GM23338 (cell line): ENCODE measurements at regions not wholly inside any gene's neighbourhood (a gene's known extent, or its start where the extent isn't known, plus 50 kb on each side); places are given as distances from the start of the nearest gene placed in this dataset.

Source experiments
- ATAC-seq: fragments of 200-7000 bp; cut with Tn5 transposase; 3 replicates; pipeline ENCODE4 v1.9.1; 2020
- DNase-seq: peaks from one replicate; pipeline ENCODE4 v3.0.0-alpha.2; 2015; ENCODE audit warnings: low spot score
- H2AFZ ChIP-seq: fragments of 200-600 bp; sonication (generic); 2 replicates; pipeline ENCODE4 v1.8.0; 2016; ENCODE audit warnings: antibody characterized with exemption, mild to moderate bottlenecking, moderate library complexity
- H3F3A ChIP-seq: fragments of 200-600 bp; sonication (generic); replicated peaks from 2 replicates; pipeline ENCODE4 v1.8.0; 2017; ENCODE audit warnings: antibody characterized with exemption, mixed run types, low read depth
- H3K27ac ChIP-seq: fragments of 200-600 bp; sonication (generic); 2 replicates; pipeline ENCODE4 v1.6.1; 2016; ENCODE audit warnings: low read depth
- H3K27me3 ChIP-seq: fragments of 200-600 bp; sonication (generic); 2 replicates; pipeline ENCODE4 v1.8.0; 2016; ENCODE audit warnings: mild to moderate bottlenecking, mixed run types, moderate library complexity; ENCODE audit not compliant: insufficient read depth
- H3K36me3 ChIP-seq: fragments of 200-600 bp; sonication (generic); 2 replicates; pipeline ENCODE4 v1.8.0; 2016; ENCODE audit warnings: mild to moderate bottlenecking; ENCODE audit not compliant: insufficient read depth
- H3K4me1 ChIP-seq: fragments of 200-600 bp; sonication (generic); 2 replicates; pipeline ENCODE4 v1.8.0; 2016; ENCODE audit warnings: mild to moderate bottlenecking, moderate library complexity; ENCODE audit not compliant: insufficient read depth
- H3K4me2 ChIP-seq: fragments of 200-600 bp; sonication (generic); 2 replicates; pipeline ENCODE4 v1.7.1; 2017; ENCODE audit warnings: mixed run types
- H3K4me3 ChIP-seq: fragments of 200-600 bp; sonication (generic); 2 replicates; pipeline ENCODE4 v1.6.1; 2016; ENCODE audit warnings: mixed run types
- H3K79me2 ChIP-seq: fragments of 200-600 bp; sonication (generic); replicated peaks from 2 replicates; pipeline ENCODE4 v1.8.0; 2017; ENCODE audit warnings: mild to moderate bottlenecking; ENCODE audit not compliant: insufficient read depth
- H3K9me2 ChIP-seq: fragments of 200-600 bp; sonication (generic); 2 replicates; pipeline ENCODE4 v1.8.0; 2017; ENCODE audit not compliant: insufficient read depth
- H4K20me1 ChIP-seq: fragments of 200-600 bp; sonication (generic); replicated peaks from 2 replicates; pipeline ENCODE4 v1.8.0; 2017; ENCODE audit warnings: mild to moderate bottlenecking; ENCODE audit not compliant: insufficient read depth
- H3K27ac Mint-ChIP-seq: 2 replicates; pipeline ENCODE4 v1.8.0; 2020; ENCODE audit warnings: inconsistent platforms, mild to moderate bottlenecking, moderate library complexity, mixed read lengths
- H3K27me3 Mint-ChIP-seq: 3 replicates; pipeline ENCODE4 v1.8.0; 2022; ENCODE audit warnings: low read depth, mild to moderate bottlenecking, moderate library complexity, mixed read lengths, inconsistent platforms; ENCODE audit not compliant: insufficient read depth, poor library complexity
- H3K36me3 Mint-ChIP-seq: 3 replicates; pipeline ENCODE4 v1.8.0; 2021; ENCODE audit warnings: low read depth, mild to moderate bottlenecking, inconsistent platforms, moderate library complexity, mixed read lengths
- H3K4me1 Mint-ChIP-seq: 3 replicates; pipeline ENCODE4 v1.8.0; 2020; ENCODE audit warnings: mild to moderate bottlenecking, inconsistent platforms, mixed read lengths
- H3K4me3 Mint-ChIP-seq: 3 replicates; pipeline ENCODE4 v1.8.0; 2021; ENCODE audit warnings: moderate library complexity, mild to moderate bottlenecking, inconsistent platforms, mixed read lengths
- H3K9me3 Mint-ChIP-seq: 3 replicates; pipeline ENCODE4 v1.8.0; 2020; ENCODE audit warnings: moderate library complexity, mild to moderate bottlenecking, inconsistent platforms, mixed read lengths
- CREB1 ChIP-seq: fragments of 250-450 bp; sonication (Bioruptor Pico); IDR thresholded peaks from 2 replicates; pipeline ENCODE4 v1.5.0; 2020; ENCODE audit warnings: low read depth, mild to moderate bottlenecking, moderate library complexity
- ETS1 ChIP-seq: IDR thresholded peaks from 2 replicates; pipeline ENCODE4 v1.6.1; 2016; ENCODE audit warnings: antibody characterized with exemption
- EZH2 ChIP-seq: fragments of 200-600 bp; sonication (generic); IDR thresholded peaks from one replicate; pipeline ENCODE4 v1.8.0; 2017; ENCODE audit warnings: antibody characterized with exemption, mild to moderate bottlenecking, low read depth; ENCODE audit not compliant: unreplicated experiment
- EZH2phosphoT487 ChIP-seq: fragments of 200-600 bp; sonication (generic); IDR thresholded peaks from one replicate; pipeline ENCODE4 v1.8.1; 2018; ENCODE audit warnings: antibody characterized with exemption; ENCODE audit not compliant: unreplicated experiment
- JUNB ChIP-seq: IDR thresholded peaks from one replicate; pipeline ENCODE4 v1.6.1; 2016; ENCODE audit warnings: antibody characterized with exemption; ENCODE audit not compliant: unreplicated experiment
- NANOG ChIP-seq: IDR thresholded peaks from 2 replicates; pipeline ENCODE4 v1.6.1; 2016; ENCODE audit warnings: antibody characterized with exemption, borderline replicate concordance
- POLR2AphosphoS5 ChIP-seq: IDR thresholded peaks from 2 replicates; pipeline ENCODE4 v1.6.1; 2016; ENCODE audit warnings: antibody characterized with exemption, low read depth
- REST ChIP-seq: IDR thresholded peaks from one replicate; pipeline ENCODE4 v1.6.1; 2018; ENCODE audit warnings: antibody characterized with exemption; ENCODE audit not compliant: unreplicated experiment
- STAT1 ChIP-seq: IDR thresholded peaks from one replicate; pipeline ENCODE4 v1.6.1; 2016; ENCODE audit warnings: antibody characterized with exemption; ENCODE audit not compliant: unreplicated experiment
- ZNF114 ChIP-seq: fragments of 250-450 bp; sonication (Bioruptor Pico); IDR thresholded peaks from 2 replicates; pipeline ENCODE4 v1.5.0; 2020; ENCODE audit warnings: mild to moderate bottlenecking, moderate library complexity
- ZNF331 ChIP-seq: fragments of 250-450 bp; sonication (Bioruptor Pico); IDR thresholded peaks from 2 replicates; pipeline ENCODE4 v1.5.0; 2020; ENCODE audit warnings: low read depth, mild to moderate bottlenecking, moderate library complexity
- TF ChIP-seq, protein P1 (sequence below), 2 experiments: fragments of 200-600 bp in 1 of 2; sonication (generic) in 1 of 2; conservative IDR thresholded peaks; 2 replicates each; pipeline versions ENCODE4 v1.5.1 to v1.6.1; 2016 to 2017; ENCODE audit warnings: antibody characterized with exemption in 2 of 2, low read depth in 2 of 2, mild to moderate bottlenecking in 2 of 2, moderate library complexity in 1 of 2
- TF ChIP-seq, protein P2 (sequence below): fragments of 250-450 bp; sonication (Bioruptor Pico); IDR thresholded peaks from 2 replicates; pipeline ENCODE4 v1.5.0; 2020; ENCODE audit warnings: mild to moderate bottlenecking, moderate library complexity

GRCh38 chr1:29767769-29768425 lies 531.6 kb downstream of the PTPRU start:
- ATAC-seq (no peak), DNase-seq (no peak)
- Histone ChIP-seq H2AFZ (no peak overlapping the region), H3K4me1 (no peaks in the 10 kb centered on the region), H3K9me2 (no peaks in the 10 kb centered on the region), H3F3A (no peaks in the 10 kb centered on the region), H3K27ac (no peak overlapping the region), H3K36me3 (no peaks in the 10 kb centered on the region), H3K4me2 (no peak overlapping the region), H3K27me3 (no peaks in the 10 kb centered on the region), H4K20me1 (no peaks in the 10 kb centered on the region), H3K4me3 (no peak overlapping the region), H3K79me2 (no peaks in the 10 kb centered on the region)
- Mint-ChIP-seq H3K9me3 (no peaks in the 10 kb centered on the region), H3K27ac (no peak overlapping the region), H3K27me3 (no peaks in the 10 kb centered on the region), H3K36me3 (no peaks in the 10 kb centered on the region), H3K4me1 (no peaks in the 10 kb centered on the region), H3K4me3 (no peak overlapping the region)
- TF ChIP-seq CREB1 (CRISPR knock-in tag) (no peak), REST (no peak), STAT1 (no peak), ZNF114 (CRISPR knock-in tag) (no peak), JUNB (no peak), ETS1 (no peak), POLR2AphosphoS5 (no peak), EZH2phosphoT487 (no peak), NANOG (no peak), EZH2 (no peak), ZNF331 (CRISPR knock-in tag) (no peak)
- TF ChIP-seq, protein P1, sequence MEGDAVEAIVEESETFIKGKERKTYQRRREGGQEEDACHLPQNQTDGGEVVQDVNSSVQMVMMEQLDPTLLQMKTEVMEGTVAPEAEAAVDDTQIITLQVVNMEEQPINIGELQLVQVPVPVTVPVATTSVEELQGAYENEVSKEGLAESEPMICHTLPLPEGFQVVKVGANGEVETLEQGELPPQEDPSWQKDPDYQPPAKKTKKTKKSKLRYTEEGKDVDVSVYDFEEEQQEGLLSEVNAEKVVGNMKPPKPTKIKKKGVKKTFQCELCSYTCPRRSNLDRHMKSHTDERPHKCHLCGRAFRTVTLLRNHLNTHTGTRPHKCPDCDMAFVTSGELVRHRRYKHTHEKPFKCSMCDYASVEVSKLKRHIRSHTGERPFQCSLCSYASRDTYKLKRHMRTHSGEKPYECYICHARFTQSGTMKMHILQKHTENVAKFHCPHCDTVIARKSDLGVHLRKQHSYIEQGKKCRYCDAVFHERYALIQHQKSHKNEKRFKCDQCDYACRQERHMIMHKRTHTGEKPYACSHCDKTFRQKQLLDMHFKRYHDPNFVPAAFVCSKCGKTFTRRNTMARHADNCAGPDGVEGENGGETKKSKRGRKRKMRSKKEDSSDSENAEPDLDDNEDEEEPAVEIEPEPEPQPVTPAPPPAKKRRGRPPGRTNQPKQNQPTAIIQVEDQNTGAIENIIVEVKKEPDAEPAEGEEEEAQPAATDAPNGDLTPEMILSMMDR (conservative IDR thresholded peaks at IDR 0.05; ENCODE audit: low read depth in 2 of 2): no peak
- TF ChIP-seq, protein P2, sequence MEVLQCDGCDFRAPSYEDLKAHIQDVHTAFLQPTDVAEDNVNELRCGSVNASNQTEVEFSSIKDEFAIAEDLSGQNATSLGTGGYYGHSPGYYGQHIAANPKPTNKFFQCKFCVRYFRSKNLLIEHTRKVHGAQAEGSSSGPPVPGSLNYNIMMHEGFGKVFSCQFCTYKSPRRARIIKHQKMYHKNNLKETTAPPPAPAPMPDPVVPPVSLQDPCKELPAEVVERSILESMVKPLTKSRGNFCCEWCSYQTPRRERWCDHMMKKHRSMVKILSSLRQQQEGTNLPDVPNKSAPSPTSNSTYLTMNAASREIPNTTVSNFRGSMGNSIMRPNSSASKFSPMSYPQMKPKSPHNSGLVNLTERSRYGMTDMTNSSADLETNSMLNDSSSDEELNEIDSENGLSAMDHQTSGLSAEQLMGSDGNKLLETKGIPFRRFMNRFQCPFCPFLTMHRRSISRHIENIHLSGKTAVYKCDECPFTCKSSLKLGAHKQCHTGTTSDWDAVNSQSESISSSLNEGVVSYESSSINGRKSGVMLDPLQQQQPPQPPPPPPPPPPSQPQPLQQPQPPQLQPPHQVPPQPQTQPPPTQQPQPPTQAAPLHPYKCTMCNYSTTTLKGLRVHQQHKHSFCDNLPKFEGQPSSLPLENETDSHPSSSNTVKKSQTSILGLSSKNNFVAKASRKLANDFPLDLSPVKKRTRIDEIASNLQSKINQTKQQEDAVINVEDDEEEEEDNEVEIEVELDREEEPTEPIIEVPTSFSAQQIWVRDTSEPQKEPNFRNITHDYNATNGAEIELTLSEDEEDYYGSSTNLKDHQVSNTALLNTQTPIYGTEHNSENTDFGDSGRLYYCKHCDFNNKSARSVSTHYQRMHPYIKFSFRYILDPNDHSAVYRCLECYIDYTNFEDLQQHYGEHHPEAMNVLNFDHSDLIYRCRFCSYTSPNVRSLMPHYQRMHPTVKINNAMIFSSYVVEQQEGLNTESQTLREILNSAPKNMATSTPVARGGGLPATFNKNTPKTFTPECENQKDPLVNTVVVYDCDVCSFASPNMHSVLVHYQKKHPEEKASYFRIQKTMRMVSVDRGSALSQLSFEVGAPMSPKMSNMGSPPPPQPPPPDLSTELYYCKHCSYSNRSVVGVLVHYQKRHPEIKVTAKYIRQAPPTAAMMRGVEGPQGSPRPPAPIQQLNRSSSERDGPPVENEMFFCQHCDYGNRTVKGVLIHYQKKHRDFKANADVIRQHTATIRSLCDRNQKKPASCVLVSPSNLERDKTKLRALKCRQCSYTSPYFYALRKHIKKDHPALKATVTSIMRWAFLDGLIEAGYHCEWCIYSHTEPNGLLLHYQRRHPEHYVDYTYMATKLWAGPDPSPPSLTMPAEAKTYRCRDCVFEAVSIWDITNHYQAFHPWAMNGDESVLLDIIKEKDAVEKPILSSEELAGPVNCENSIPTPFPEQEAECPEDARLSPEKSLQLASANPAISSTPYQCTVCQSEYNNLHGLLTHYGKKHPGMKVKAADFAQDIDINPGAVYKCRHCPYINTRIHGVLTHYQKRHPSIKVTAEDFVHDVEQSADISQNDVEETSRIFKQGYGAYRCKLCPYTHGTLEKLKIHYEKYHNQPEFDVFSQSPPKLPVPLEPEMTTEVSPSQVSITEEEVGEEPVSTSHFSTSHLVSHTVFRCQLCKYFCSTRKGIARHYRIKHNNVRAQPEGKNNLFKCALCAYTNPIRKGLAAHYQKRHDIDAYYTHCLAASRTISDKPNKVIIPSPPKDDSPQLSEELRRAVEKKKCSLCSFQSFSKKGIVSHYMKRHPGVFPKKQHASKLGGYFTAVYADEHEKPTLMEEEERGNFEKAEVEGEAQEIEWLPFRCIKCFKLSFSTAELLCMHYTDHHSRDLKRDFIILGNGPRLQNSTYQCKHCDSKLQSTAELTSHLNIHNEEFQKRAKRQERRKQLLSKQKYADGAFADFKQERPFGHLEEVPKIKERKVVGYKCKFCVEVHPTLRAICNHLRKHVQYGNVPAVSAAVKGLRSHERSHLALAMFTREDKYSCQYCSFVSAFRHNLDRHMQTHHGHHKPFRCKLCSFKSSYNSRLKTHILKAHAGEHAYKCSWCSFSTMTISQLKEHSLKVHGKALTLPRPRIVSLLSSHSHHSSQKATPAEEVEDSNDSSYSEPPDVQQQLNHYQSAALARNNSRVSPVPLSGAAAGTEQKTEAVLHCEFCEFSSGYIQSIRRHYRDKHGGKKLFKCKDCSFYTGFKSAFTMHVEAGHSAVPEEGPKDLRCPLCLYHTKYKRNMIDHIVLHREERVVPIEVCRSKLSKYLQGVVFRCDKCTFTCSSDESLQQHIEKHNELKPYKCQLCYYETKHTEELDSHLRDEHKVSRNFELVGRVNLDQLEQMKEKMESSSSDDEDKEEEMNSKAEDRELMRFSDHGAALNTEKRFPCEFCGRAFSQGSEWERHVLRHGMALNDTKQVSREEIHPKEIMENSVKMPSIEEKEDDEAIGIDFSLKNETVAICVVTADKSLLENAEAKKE (CRISPR knock-in tag): no peak
